ENCODE measurements at regions not wholly inside any gene's neighbourhood (a gene's known extent, or its start where the extent isn't known, plus 50 kb on each side); places are given as distances from the start of the nearest gene placed in this dataset.

DNA sequence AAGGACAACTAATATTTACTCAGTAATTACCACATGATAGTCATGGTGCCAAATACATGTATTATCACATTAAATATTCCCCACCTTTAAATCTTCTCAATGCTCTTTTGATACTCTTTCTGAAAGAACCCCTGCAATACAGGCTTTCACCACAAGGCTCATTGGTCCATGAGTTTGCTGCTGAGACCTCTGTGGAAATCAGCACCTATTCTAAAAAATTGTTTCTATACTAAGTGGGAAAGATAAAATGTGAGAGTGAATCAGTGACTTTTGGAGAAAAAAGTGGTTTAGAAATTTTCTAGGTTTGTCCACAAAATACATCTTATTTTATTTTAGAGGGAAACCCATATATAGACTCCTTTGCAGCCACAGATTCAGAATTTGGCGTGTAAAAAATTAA lies 257.3 kb downstream of the ZIC3 start:
- H3K27me3 ChIP-seq (replicated peaks; ENCODE audit: control insufficient read depth, insufficient read depth, low read length): no peaks in the 10 kb centered on the region
- H3K36me3 ChIP-seq (ENCODE audit: control insufficient read depth, insufficient read depth, low read length): no peaks in the 10 kb centered on the region
- DNase-seq (ENCODE audit: extremely low read depth, insufficient read length): no peak
- no peak overlapping the region for H3K4me3 ChIP-seq (replicated peaks; ENCODE audit: low read depth, low read length)
- TF ChIP-seq, protein P1, sequence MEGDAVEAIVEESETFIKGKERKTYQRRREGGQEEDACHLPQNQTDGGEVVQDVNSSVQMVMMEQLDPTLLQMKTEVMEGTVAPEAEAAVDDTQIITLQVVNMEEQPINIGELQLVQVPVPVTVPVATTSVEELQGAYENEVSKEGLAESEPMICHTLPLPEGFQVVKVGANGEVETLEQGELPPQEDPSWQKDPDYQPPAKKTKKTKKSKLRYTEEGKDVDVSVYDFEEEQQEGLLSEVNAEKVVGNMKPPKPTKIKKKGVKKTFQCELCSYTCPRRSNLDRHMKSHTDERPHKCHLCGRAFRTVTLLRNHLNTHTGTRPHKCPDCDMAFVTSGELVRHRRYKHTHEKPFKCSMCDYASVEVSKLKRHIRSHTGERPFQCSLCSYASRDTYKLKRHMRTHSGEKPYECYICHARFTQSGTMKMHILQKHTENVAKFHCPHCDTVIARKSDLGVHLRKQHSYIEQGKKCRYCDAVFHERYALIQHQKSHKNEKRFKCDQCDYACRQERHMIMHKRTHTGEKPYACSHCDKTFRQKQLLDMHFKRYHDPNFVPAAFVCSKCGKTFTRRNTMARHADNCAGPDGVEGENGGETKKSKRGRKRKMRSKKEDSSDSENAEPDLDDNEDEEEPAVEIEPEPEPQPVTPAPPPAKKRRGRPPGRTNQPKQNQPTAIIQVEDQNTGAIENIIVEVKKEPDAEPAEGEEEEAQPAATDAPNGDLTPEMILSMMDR (IDR thresholded peaks at IDR 0.05; ENCODE audit: insufficient read depth, low read length, poor library complexity, severe bottlenecking): no peak

DNA sequence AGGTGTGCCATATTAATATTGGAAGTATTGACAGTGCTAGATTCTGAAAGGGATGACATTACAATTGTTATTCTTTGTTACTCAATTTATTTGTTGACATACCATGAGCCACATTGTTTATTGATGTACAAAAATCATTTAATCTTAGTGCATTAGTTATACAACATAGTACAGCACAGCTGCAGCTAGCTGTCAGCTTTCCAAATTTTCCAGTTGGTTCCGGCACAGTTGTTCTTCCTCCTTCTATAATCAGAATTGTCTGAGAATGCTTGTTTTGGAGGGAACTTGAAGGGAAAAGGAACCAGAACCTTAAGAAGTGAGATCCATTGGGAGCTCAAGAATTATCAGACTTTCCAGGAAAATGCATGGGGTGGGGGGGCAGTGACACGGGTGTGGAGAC lies 281.4 kb downstream of the ZIC3 start:
- DNase-seq (ENCODE audit: extremely low read depth, insufficient read length): no peak
- TF ChIP-seq, protein P1 (IDR thresholded peaks at IDR 0.05; ENCODE audit: insufficient read depth, low read length, poor library complexity, severe bottlenecking): no peak
- Histone ChIP-seq H3K27me3 (replicated peaks; ENCODE audit: control insufficient read depth, insufficient read depth, low read length) (no peaks in the 10 kb centered on the region), H3K36me3 (ENCODE audit: control insufficient read depth, insufficient read depth, low read length) (no peaks in the 10 kb centered on the region), H3K4me3 (replicated peaks; ENCODE audit: low read depth, low read length) (no peak overlapping the region)

- H3K27me3 ChIP-seq (replicated peaks; ENCODE audit: control insufficient read depth, insufficient read depth, low read length): no peaks in the 10 kb centered on the region
- no peak for DNase-seq (ENCODE audit: extremely low read depth, insufficient read length)
- TF ChIP-seq, protein P1 (IDR thresholded peaks at IDR 0.05; ENCODE audit: insufficient read depth, low read length, poor library complexity, severe bottlenecking): no peak
- H3K36me3 ChIP-seq (ENCODE audit: control insufficient read depth, insufficient read depth, low read length): no peaks in the 10 kb centered on the region
- no peak overlapping the region for H3K4me3 ChIP-seq (replicated peaks; ENCODE audit: low read depth, low read length)
Observed at GRCh38 chrX:137848266-137848905, 282.5 kb downstream of the ZIC3 start.

DNA sequence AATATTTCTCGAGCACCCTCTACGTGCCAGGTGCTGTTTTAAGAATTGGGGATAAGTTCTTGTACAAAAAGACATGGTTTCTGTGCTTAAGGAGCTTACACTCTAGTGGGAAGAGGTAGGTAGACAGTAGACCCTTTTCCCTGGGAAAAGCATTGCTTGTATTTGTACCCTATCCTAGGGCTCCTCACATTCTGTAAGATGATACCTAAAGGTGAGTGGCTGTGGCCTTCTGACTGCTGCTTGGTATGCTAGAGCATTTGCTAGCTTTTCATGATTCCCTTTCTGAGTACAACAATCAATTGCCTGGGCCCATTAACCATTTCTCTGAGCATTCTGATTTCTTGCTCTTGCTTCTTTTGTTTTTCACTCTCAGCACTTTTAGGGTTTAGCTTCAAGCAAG lies 286.6 kb downstream of the ZIC3 start:
- H3K4me3 ChIP-seq (replicated peaks; ENCODE audit: low read depth, low read length): no peak overlapping the region
- H3K27me3 ChIP-seq (replicated peaks; ENCODE audit: control insufficient read depth, insufficient read depth, low read length): no peaks in the 10 kb centered on the region
- TF ChIP-seq, protein P1 (IDR thresholded peaks at IDR 0.05; ENCODE audit: insufficient read depth, low read length, poor library complexity, severe bottlenecking): no peak
- H3K36me3 ChIP-seq (ENCODE audit: control insufficient read depth, insufficient read depth, low read length): no peaks in the 10 kb centered on the region
- no peak for DNase-seq (ENCODE audit: extremely low read depth, insufficient read length)

DNA sequence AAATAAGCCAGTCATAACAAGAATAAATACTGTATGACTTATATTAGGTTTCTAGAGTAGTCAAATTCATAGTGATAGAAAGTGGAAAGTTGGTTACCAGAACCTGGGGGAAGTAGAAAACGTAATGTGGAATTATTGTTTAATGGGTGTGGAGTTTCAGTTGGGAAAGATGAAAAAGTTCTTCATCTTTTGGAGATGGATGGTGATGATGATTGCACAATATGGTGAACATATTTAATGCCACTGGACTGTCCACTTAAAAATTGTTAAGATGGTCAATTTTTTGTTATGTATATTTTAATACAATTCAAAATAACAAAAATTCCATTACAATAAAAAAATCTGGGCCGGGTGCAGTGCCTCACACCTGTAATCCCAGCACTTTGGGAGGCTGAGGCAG lies 289.6 kb downstream of the ZIC3 start:
- no peaks in the 10 kb centered on the region for H3K36me3 ChIP-seq (ENCODE audit: control insufficient read depth, insufficient read depth, low read length)

More for the DNA sequence above, 289.6 kb downstream of the ZIC3 start:
- Histone ChIP-seq H3K27me3 (replicated peaks; ENCODE audit: control insufficient read depth, insufficient read depth, low read length) (no peaks in the 10 kb centered on the region), H3K4me3 (replicated peaks; ENCODE audit: low read depth, low read length) (no peak overlapping the region)
- DNase-seq (ENCODE audit: extremely low read depth, insufficient read length): no peak
- TF ChIP-seq, protein P1 (IDR thresholded peaks at IDR 0.05; ENCODE audit: insufficient read depth, low read length, poor library complexity, severe bottlenecking): no peak
